Medulla oblongata (tissue), 1 donor: ENCODE measurements at regions not wholly inside any gene's neighbourhood (a gene's known extent, or its start where the extent isn't known, plus 50 kb on each side); places are given as distances from the start of the nearest gene placed in this dataset.
"Not testable (repeated sequence)": the region's sequence is repeated elsewhere in the genome, so short reads cannot be mapped to it uniquely, and the experiment has no call there.

Experiments used
- DNase-seq: peaks from one replicate; pipeline ENCODE4 v3.0.0-alpha.2; 2015; ENCODE audit errors: extremely low spot score

DNA sequence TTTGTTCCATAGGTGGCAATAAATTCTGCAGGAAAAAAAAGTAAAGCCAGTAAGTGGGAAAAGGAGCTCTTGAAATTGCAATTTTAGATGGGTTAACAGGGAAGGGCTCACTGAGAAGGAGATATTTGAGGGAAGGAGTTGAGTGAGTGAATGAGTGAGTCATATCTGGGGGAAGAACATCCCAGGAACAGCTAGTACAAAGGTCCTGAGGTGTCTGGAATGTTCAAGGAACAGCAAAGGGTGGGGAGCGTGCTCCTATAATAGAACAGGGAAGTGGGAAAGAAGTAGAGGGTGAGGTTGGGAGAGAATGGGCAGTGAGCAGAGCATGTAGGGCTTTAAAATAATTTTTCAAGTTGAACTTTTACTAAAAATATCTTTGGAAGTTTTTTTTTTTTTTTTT is 68.0 kb upstream of the PSME4 start:
- no peak for DNase-seq

DNA sequence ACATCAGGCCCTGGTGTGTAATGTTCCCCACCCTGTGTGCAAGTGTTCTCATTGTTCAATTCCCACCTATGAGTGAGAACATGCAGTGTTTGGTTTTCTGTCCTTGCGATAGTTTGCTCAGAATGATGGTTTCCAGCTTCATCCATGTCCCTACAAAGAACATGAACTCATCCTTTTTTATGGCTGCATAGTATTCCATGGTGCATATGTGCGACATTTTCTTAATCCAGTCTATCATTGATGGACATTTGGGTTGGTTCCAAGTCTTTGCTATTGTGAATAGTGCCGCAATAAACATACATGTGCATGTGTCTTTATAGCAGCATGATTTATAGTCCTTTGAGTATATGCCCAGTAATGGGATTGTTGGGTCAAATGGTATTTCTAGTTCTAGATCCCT is 60.5 kb upstream of the PSME4 start:
- DNase-seq: not testable (repeated sequence)

DNA sequence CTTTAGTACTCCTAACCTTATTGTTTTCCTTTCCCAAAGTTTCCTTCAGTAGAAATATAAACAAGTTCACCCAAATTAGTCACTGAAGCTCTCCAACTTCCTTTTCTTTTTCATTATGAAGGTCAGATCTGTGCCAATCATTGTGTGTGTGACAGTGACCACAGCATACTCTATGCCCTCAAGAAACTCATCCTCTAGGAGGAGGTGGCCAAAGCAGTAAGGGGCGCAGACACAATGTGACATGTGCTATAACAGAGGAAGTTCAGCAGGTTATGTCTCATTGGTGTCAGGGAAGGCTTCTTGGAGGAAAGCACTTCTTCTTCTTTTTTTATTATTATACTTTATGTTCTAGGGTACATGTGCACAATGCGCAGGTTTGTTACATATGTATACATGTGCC is 60.0 kb upstream of the PSME4 start:
- no peak for DNase-seq

DNA sequence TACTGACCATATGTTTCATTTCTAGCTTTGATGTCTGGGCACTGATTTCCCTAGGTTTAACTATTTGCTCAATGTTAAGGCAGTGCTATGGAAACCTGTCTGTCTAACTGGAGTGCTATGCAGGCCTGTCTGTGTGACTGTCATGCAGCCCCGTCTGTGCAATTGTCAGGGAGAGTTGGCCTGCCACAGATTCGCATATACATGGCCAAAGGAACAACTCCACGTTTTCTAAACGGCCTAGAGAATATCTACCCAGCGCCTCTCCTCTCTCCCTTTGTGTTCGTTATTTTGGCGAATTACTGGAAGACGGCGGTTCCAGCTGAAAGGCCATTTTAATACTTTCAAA is 59.6 kb upstream of the PSME4 start:
- DNase-seq: no peak

DNA sequence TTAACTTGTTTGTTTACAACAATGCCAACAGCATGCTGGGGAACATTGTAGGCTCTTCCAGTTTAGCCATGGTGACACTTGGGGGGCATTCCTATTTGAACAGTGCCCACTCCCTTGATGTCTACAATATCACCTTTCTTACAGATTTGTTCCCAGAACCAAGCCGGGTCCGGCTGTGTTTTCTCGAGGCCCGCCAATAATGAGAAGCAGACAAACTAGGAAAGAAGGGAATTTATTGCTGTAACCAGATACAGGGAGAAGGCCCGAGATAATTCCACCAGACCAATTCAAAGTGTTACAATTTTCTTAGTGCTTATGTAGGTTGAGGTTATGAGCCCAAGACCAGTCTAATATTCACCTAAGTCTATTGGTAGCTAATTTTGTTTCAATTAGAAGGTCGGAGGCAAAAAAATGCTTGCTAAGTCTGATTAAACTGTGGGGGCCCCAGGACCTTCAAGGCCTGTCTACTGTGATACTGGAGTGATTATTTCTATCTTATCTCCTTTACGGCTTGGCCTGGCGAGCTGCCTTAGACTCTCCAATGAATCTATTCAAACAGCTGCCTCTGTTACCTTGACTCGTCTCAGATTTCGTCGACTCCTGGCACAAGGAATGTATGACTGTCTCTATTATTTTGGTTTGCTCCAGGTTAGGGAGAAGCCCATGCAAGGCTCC is 59.1 kb upstream of the PSME4 start:
- DNase-seq: no peak

DNA sequence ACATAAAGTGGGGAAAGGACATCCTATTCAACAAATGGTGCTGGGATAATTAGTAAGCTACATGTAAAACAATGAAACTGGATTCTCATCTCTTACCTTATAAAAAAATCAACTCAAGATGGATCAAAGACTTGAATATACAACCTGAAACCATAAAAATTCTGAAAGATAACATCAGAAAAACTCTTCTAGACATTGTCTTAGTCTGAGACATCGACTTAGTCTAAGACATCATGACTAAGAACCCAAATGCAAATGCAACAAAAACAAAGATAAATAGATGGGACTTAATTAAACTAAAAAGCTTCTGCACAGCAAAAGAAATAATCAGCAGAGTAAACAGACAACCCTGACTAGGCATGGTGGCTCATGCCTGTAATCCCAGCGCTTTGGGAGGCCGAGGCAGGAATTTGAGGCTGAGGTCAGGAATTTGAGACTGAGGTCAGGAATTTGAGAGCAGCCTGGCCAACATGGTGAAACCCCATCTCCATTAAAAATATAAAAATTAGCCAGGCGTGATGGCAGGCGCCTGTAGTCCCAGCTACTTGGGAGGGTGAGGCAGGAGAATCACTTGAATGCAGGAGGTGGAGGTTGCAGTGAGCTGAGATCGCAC is 54.8 kb upstream of the PSME4 start:
- not testable (repeated sequence) for DNase-seq

DNA sequence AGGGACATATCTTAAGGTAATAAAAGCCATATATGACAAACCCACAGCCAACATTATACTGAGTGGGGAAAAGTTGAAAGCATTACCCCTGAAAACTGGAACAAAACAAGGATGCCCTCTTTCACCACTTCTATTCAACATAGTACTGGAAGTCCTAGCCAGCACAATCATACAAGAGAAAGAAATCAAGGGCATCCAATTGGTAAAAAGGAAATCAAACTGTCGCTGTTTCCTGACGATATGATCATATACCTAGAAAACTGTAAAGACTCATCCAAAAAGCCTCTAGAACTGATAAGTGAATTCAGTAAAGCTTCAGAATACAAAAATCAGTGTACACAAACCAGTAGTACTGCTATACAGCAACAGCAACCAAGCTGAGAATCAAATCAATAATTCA is 53.8 kb upstream of the PSME4 start:
- no peak for DNase-seq

DNA sequence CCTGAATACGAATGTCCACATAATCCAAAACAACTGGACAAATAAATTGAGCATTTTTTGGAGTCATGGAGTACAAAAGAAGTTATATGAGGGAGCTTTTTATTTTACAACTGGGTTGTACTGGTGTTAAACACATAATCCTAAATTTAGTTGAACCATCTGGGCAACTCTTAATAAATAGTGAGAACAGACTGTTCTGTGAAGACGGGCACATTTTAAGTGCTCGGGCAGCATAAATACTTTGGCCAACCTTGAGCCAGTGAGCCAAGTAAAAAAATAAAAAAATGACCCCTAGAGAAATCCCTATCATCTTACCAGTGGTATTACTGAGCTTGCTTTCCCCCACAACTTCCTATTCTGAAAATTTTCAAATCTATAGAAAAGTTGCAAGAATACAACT is 50.9 kb upstream of the PSME4 start:
- no peak for DNase-seq

DNA sequence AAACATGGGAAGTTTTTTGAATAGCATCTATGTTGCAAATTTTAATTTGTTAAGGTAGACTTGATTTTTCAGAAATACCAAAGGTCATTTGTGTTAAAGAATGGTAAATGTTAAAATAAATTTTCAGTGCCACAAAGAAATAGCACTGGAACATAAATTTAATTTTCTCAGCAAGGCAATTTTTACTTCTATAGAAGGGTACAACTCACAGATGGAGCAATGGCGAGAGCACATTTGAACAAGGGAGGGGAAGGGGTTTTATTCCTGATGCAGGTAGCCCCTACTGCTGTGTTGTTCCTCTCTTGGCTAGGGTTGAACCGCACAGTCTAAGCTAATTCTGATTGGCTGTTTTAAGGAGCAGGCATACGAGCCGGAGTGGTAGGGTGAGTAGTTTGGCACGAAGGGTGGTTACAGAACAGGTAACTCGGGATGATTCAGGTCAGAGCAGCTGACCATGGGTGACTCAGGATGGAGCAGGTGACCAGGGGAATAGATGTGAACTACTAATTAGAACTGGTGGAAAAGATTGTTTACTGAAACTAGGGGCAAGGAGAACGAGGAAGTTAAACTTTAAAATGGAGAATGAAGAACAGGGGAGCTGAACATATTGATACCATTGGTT is 50.1 kb upstream of the PSME4 start:
- DNase-seq: no peak
